Body of pancreas (tissue), 4 donors: ENCODE measurements at regions not wholly inside any gene's neighbourhood (a gene's known extent, or its start where the extent isn't known, plus 50 kb on each side); places are given as distances from the start of the nearest gene placed in this dataset.

Source experiments
- CTCF ChIP-seq, 7 experiments: fragments of 450-650 bp in 4 of 7; fragments of 200-600 bp in 3 of 7; sonication (generic) in 3 of 7; IDR thresholded peaks; one replicate each; pipeline ENCODE4 v1.5.1; 2016 to 2019; ENCODE audit warnings: antibody characterized with exemption in 7 of 7
- POLR2A ChIP-seq, 3 donors: fragments of 450-650 bp; IDR thresholded peaks; one replicate each; pipeline ENCODE4 v1.6.1; 2016; ENCODE audit warnings: antibody characterized with exemption in 3 of 3, mild to moderate bottlenecking in 2 of 3

GRCh38 chr15:79562899-79563298 lies 130.8 kb downstream of the MINAR1 start:
- TF ChIP-seq CTCF (IDR thresholded peaks at IDR 0.05) (no peak), POLR2A (IDR thresholded peaks at IDR 0.05) (no peak)
